Activated CD4-positive, alpha-beta memory T cell treated with anti-CD3 and anti-CD28 coated beads for 36 hours (primary cell): ENCODE measurements at regions not wholly inside any gene's neighbourhood (a gene's known extent, or its start where the extent isn't known, plus 50 kb on each side); places are given as distances from the start of the nearest gene placed in this dataset.

ENCODE experiments used
- CTCF ChIA-PET: fragments of 350-600 bp; sonication (Branson Sonifier 250); formaldehyde crosslinking; loops from one replicate; lab custom pipeline; 2021; ENCODE audit warnings: antibody characterized with exemption, inconsistent platforms; lab: Charles Lee
- POLR2A ChIA-PET: fragments of 350-600 bp; sonication (Branson Sonifier 250); formaldehyde crosslinking; loops from one replicate; lab custom pipeline; 2021; ENCODE audit warnings: antibody characterized with exemption; lab: Charles Lee
- DNase-seq: peaks from one replicate; pipeline ENCODE4 v3.0.0-alpha.2; 2020
- H3K27ac Mint-ChIP-seq: one replicate; pipeline ENCODE4 v1.8.0; 2021; ENCODE audit warnings: mixed read lengths
- H3K27me3 Mint-ChIP-seq: one replicate; pipeline ENCODE4 v1.8.0; 2021; ENCODE audit warnings: mixed read lengths
- H3K36me3 Mint-ChIP-seq: one replicate; pipeline ENCODE4 v1.8.0; 2021; ENCODE audit warnings: mixed read lengths
- H3K4me1 Mint-ChIP-seq: one replicate; pipeline ENCODE4 v1.8.0; 2021; ENCODE audit warnings: low read depth, mixed read lengths
- H3K4me3 Mint-ChIP-seq: one replicate; pipeline ENCODE4 v1.8.0; 2021; ENCODE audit warnings: mild to moderate bottlenecking, mixed read lengths
- H3K9me3 Mint-ChIP-seq: one replicate; pipeline ENCODE4 v1.8.0; 2021; ENCODE audit warnings: mixed read lengths
- intact Hi-C: fragments of 100-400 bp; cut with micrococcal nuclease; formaldehyde crosslinking; loops from one replicate; pipeline ENCODE4 v1.15.1; 2023

DNA sequence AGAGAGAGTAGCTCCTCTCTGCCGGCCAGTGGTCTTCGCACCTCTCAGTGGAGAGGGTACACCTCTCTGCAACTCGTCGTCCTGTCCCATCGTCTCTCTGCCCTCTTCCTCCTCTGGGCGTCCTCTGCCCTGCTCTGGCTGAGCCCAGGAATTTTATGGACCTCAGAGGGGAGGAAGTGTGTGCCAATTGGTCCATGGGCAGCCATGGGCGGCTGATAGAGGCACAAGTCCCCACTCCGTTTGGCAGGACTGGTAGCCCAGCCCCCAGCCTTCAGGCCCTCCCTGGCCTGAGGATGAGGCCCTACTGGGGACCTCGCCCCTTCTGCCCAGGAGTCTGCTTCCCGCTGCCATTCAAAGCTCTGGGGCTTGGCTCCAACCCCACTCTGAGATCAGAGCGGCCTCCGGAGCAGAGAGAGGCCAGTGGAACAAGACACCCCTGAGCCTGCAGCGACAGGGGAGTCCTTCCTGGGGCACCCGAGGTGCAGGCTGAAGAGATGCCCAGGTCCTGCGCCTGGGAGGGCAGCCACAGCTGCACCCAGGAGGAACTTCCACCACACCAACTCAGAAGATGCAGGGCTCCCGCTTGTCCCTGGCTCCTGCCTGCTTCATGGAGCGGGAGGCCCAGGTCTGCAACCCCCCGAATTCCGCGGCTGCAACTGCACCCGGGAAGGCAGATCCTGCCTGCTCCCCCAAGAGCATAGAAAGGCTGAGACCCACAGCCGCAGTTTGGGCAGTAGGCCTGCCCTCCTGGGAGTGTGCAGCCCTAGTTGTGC lies 659.9 kb downstream of the KCNT2 start:
- CTCF ChIA-PET = no interaction called here
- no peak for DNase-seq
- Mint-ChIP-seq H3K9me3 (no peaks in the 10 kb centered on the region), H3K4me3 (no peak overlapping the region), H3K27me3 (no peaks in the 10 kb centered on the region), H3K27ac (no peak overlapping the region), H3K4me1 (no peaks in the 10 kb centered on the region), H3K36me3 (no peaks in the 10 kb centered on the region)
- POLR2A ChIA-PET = no interaction called here
- intact Hi-C loops = no loop called here

DNA sequence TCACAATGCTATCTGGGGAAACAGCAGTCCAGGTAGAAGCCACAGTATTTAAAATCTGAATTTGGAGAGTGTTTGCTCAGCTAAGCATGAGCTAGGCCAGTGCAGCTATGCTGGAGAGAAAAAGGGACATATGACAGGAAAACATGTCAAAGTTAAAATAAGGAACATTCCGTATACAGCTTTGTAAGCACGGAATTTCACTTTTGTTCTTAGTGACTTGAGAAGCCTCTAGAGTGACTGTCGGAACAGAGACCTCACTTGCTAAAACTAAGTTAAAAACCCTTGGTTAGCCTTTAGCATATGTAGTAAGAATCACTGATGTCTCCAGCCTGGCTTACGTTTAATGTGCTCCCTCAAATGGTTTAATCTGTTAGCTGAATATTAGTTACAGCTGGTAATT lies 661.7 kb downstream of the KCNT2 start:
- POLR2A ChIA-PET = no interaction called here
- no peaks in the 10 kb centered on the region for H3K36me3 Mint-ChIP-seq
- no peaks in the 10 kb centered on the region for H3K4me1 Mint-ChIP-seq
- H3K9me3 Mint-ChIP-seq = no peaks in the 10 kb centered on the region
- CTCF ChIA-PET = no interaction called here
- DNase-seq = no peak
- intact Hi-C loops = no loop called here
- no peaks in the 10 kb centered on the region for H3K27me3 Mint-ChIP-seq
- H3K27ac Mint-ChIP-seq = no peak overlapping the region
- H3K4me3 Mint-ChIP-seq = no peak overlapping the region

DNA sequence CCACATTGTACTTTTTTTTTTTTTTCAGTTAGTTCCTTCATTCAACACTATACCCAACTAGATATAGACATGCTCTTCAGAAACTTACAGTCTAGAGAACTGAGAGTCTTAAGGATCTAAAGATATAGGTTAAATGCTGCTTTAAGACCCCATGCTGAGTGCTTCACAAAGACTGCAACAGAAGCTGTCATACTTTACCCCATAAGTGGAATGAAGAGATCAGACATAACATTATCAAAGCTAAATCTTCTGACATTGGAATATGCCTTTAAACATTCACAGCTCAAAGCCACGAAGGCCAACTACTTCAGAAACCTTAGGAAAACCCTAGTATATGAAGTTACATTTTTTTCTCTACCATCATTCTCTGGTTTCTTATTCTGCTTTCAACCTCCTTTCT lies 666.4 kb downstream of the KCNT2 start:
- Mint-ChIP-seq H3K36me3 (no peaks in the 10 kb centered on the region), H3K9me3 (peaks cover 2% of the 10 kb centered on the region), H3K27me3 (no peaks in the 10 kb centered on the region), H3K27ac (no peak overlapping the region), H3K4me1 (no peaks in the 10 kb centered on the region), H3K4me3 (no peak overlapping the region)
- DNase-seq = no peak
- intact Hi-C loops = no loop called here
- POLR2A ChIA-PET = no interaction called here
- CTCF ChIA-PET = no interaction called here

DNA sequence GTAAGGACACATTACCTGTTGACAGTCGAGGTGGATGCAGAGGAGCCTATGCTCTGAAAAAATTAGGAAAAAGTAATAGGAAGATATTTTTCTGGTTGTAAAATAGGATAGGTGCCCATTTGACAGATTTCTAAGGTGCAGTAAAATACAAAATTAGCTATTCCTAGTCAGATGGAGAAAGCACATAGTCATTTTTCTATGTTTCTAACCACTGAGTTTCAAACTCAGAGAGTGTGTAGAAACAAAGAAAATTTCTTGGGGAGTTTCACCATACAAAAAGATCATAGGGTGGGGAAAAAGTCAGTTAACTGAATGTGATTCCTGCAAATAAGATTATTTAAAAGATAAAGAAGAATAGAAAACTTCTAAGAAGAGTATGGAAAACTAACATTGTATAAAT lies 666.9 kb downstream of the KCNT2 start:
- H3K36me3 Mint-ChIP-seq = no peaks in the 10 kb centered on the region
- H3K27ac Mint-ChIP-seq = no peak overlapping the region
- H3K4me3 Mint-ChIP-seq = no peak overlapping the region
- no peaks in the 10 kb centered on the region for H3K4me1 Mint-ChIP-seq
- H3K9me3 Mint-ChIP-seq = peaks cover 2% of the 10 kb centered on the region
- DNase-seq = no peak
- no peaks in the 10 kb centered on the region for H3K27me3 Mint-ChIP-seq
- intact Hi-C loops = no loop called here
- ChIA-PET POLR2A (no interaction called here), CTCF (no interaction called here)

DNA sequence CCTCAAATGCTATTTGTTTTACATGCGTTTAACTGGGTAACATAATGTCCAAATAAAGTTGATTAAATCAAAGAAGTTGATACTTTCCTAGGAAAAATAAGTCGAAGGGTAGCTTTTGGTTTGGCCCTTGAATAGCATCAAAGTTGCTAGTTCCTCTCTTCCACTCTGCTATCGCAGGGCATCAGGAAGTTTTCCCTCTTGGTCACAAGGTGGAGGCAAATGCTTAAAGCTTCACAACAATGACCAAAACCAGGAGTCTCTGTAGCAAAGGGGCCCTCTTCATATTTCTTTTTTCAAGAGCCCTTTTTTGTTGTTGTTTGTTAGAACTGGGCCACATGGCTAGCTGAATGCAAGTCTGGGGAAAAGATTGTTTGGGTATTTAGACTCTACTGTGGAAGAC lies 668.4 kb downstream of the KCNT2 start:
- Mint-ChIP-seq H3K36me3 (no peaks in the 10 kb centered on the region), H3K27ac (no peak overlapping the region), H3K4me1 (no peaks in the 10 kb centered on the region), H3K4me3 (no peak overlapping the region), H3K9me3 (peaks cover 2% of the 10 kb centered on the region), H3K27me3 (no peaks in the 10 kb centered on the region)
- ChIA-PET POLR2A (no interaction called here), CTCF (interaction anchor here (0.6 kb wide), 2 partner anchors 26 to 137 kb away, joined by 3 read pairs; no protein-coding TSS in a partner anchor)
- no peak for DNase-seq
- intact Hi-C loops = no loop called here

DNA sequence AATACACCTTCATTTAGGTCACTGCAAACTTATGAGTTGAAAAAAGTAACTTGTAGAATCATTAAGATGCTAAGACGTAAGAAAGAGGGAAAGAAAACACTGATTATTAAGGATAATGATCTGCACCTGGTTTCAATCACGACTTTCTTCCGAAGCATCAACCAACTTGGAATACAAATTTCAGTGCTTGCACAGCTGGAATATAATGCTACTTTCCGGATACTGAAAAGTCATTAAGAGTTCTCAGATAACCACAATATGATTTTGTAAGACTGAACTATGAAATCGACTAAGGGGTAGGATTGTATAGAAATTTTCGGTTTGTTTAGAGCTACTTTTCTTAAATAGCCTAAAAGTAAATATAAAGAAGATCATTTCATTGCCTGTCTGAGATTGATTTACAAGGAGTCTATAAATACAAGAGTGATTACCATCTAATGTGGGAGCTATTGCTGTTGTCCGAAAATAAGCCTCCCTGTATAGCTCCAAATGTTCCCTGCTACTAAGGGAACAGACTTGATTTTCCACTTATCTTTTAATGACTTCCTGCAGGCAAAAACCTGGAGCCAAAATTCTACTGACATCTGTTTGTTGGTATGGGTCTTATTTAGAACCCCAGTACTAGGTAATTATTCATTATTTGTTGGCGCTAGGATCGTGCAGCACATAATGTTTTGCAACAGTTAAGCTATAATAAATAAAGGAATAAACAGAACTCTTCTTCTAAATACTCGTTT lies 673.3 kb downstream of the KCNT2 start:
- H3K36me3 Mint-ChIP-seq = no peaks in the 10 kb centered on the region
- intact Hi-C loops = no loop called here
- no peaks in the 10 kb centered on the region for H3K4me1 Mint-ChIP-seq
- no peaks in the 10 kb centered on the region for H3K27me3 Mint-ChIP-seq
- no peak for DNase-seq
- H3K9me3 Mint-ChIP-seq = peaks cover 2% of the 10 kb centered on the region
- no peak overlapping the region for H3K27ac Mint-ChIP-seq
- ChIA-PET POLR2A (no interaction called here), CTCF (no interaction called here)
- no peak overlapping the region for H3K4me3 Mint-ChIP-seq

DNA sequence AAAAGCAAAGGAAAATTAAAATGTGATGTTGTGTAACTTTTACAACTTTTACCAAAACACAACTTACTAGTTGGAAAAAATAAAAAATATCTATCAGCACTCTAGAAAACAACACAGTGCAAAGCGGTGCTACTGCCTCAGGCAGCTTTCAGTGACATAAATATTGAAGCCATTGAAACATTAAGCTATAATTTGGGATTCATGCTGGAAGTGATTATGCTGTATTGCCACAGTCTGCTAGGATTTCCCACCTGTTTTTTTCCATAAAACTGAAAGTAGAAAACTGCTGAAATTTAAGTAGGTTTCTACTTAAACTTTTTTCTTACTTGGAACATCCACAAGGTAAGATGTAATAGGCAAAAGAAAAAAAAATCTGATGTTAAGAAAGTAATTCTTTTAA lies 674.4 kb downstream of the KCNT2 start:
- CTCF ChIA-PET = no interaction called here
- POLR2A ChIA-PET = no interaction called here
- no peak overlapping the region for H3K27ac Mint-ChIP-seq
- H3K4me1 Mint-ChIP-seq = no peaks in the 10 kb centered on the region
- H3K9me3 Mint-ChIP-seq = peaks cover 2% of the 10 kb centered on the region
- intact Hi-C loops = no loop called here
- H3K4me3 Mint-ChIP-seq = no peak overlapping the region
- DNase-seq = no peak
- H3K27me3 Mint-ChIP-seq = no peaks in the 10 kb centered on the region
- no peaks in the 10 kb centered on the region for H3K36me3 Mint-ChIP-seq

DNA sequence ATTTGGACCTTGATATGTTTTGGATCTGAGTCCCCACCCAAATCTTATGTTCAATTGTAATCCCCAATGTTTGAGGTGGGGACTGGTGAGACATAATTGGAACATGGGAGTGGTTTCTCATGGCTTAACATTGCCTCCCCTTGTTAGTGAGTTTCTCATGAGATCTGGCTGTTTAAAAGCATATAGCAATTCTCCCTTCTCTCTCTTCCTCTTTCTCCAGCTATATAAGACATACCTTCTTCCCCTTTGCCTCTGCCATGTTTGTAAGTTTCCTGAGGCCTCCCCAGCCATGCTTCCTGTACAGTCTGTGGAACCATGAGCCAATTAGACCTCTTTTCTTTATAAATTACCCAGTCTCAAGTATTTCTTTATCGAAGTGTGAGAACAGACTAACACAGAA lies 692.4 kb downstream of the KCNT2 start:
- Mint-ChIP-seq H3K4me1 (no peaks in the 10 kb centered on the region), H3K9me3 (peaks cover 11% of the 10 kb centered on the region), H3K27ac (no peak overlapping the region), H3K27me3 (no peaks in the 10 kb centered on the region), H3K4me3 (no peak overlapping the region), H3K36me3 (no peaks in the 10 kb centered on the region)
- ChIA-PET CTCF (no interaction called here), POLR2A (no interaction called here)
- no peak for DNase-seq
- intact Hi-C loops = no loop called here

DNA sequence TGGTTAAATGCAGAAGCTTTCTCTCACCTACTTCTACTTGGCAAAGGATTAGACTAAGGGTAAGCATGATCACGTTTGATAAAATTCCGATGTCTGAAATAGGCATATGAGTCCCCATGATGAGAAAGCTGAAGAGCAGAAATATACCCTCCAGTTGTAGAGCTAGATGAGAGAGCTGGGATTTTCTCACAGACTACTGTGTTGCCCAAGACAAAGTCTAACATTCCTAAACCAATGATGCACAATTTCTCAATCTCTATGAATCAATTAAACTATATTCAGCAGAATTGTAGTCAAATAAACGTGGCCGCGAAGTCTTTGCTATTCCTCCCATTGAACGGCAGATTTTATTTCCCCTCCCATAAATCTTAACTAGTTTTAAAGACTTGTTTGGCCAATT lies 699.2 kb downstream of the KCNT2 start:
- no peak for DNase-seq
- intact Hi-C loops = no loop called here

DNA sequence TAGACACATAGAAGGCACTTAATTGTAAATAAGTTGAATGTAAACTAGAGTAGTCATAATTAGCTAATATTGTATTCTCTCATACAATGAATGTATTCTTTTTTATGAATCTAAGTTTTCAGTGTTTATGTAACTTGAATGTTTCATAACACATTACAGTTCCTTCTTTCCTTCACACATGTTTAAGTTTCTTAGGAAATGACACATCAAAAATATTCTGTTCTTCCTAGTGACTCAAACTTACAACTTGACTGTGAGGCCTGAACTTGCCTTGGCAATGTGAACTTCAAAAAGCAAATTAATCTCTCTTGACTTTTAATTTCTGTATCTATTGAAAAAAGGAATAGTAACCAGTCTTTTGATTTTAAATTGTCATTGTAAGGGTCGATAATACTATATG lies 700.1 kb downstream of the KCNT2 start:
- Mint-ChIP-seq H3K4me3 (no peak overlapping the region), H3K9me3 (no peaks in the 10 kb centered on the region), H3K36me3 (no peaks in the 10 kb centered on the region), H3K4me1 (no peaks in the 10 kb centered on the region), H3K27ac (no peak overlapping the region), H3K27me3 (no peaks in the 10 kb centered on the region)
- ChIA-PET CTCF (no interaction called here), POLR2A (no interaction called here)
- no peak for DNase-seq
- intact Hi-C loops = no loop called here

More for the DNA sequence above, 699.2 kb downstream of the KCNT2 start:
- Mint-ChIP-seq H3K9me3 (no peaks in the 10 kb centered on the region), H3K4me3 (no peak overlapping the region), H3K4me1 (no peaks in the 10 kb centered on the region), H3K27me3 (no peaks in the 10 kb centered on the region), H3K36me3 (no peaks in the 10 kb centered on the region), H3K27ac (no peak overlapping the region)
- ChIA-PET POLR2A (no interaction called here), CTCF (no interaction called here)

DNA sequence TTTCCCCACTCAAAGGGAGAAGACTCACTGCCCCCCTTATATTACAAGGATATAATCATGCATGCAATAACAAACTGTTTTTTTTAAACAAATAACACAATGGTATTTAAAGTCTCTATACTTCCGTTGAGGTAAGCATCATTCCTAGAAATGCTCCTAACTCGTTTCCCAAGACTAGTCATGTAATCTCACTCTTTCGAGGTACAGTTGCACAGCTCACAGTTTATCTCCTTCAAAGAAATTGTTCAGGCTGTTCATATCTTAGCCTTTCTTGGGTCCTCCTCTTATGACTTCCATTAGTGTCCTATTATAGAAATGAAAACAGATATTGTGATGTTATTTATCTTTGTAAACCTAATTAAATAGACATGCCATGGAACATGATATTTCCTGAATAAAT lies 705.0 kb downstream of the KCNT2 start:
- POLR2A ChIA-PET = no interaction called here
- no peak overlapping the region for H3K4me3 Mint-ChIP-seq
- no peak for DNase-seq
- no peaks in the 10 kb centered on the region for H3K27me3 Mint-ChIP-seq
- no peaks in the 10 kb centered on the region for H3K9me3 Mint-ChIP-seq
- no peak overlapping the region for H3K27ac Mint-ChIP-seq
- no peaks in the 10 kb centered on the region for H3K4me1 Mint-ChIP-seq
- intact Hi-C loops = no loop called here
- CTCF ChIA-PET = no interaction called here
- H3K36me3 Mint-ChIP-seq = no peaks in the 10 kb centered on the region

DNA sequence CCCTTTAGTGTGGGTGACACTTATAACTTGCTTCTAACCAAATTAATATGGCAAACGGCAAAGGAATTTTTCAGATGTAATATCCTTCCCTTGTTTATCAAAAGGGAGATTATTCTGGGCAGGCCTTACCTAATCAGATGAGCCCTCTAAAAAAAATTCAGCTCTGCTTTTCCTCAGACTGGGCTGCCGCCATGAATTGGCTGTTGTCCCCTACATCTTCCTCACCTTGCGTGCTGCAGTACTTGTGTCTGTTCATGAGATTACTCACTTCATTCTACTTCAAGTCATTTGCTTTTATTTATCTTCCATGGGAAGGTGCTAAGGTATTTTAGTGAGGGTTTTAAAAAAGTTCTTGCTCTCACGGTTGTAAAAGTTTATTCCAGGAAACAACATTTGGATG lies 705.5 kb downstream of the KCNT2 start:
- Mint-ChIP-seq H3K27me3 (no peaks in the 10 kb centered on the region), H3K27ac (no peak overlapping the region), H3K4me3 (no peak overlapping the region), H3K4me1 (no peaks in the 10 kb centered on the region), H3K9me3 (no peaks in the 10 kb centered on the region), H3K36me3 (no peaks in the 10 kb centered on the region)
- DNase-seq = no peak
- CTCF ChIA-PET = no interaction called here
- intact Hi-C loops = no loop called here
- POLR2A ChIA-PET = no interaction called here
